SH-SY5Y (cell line): ENCODE measurements at regions not wholly inside any gene's neighbourhood (a gene's known extent, or its start where the extent isn't known, plus 50 kb on each side); places are given as distances from the start of the nearest gene placed in this dataset.

Source experiments
- GATA2 ChIP-seq: IDR thresholded peaks from 2 replicates; pipeline ENCODE4 v1.6.1; 2011; ENCODE audit warnings: mild to moderate bottlenecking, low read depth, low read length
- GATA3 ChIP-seq: IDR thresholded peaks from 2 replicates; pipeline ENCODE4 v1.6.1; 2011; ENCODE audit warnings: low read depth, mild to moderate bottlenecking, low read length, moderate library complexity

- no peak for TF ChIP-seq GATA2
- no peak for TF ChIP-seq GATA3
Observed at GRCh38 chr18:11522992-11523391, 86.4 kb upstream of the SLC35G4 start.
